H1 (cell line): ENCODE measurements at regions not wholly inside any gene's neighbourhood (a gene's known extent, or its start where the extent isn't known, plus 50 kb on each side); places are given as distances from the start of the nearest gene placed in this dataset.

Experiments
- CTCF ChIA-PET: fragments of 300-600 bp; sonication (Branson Sonifier 250); formaldehyde crosslinking; loops from one replicate; lab custom pipeline; 2021; ENCODE audit not compliant: partially characterized antibody; lab: Charles Lee
- POLR2A ChIA-PET: fragments of 300-600 bp; sonication (Branson Sonifier 250); formaldehyde crosslinking; loops from one replicate; lab custom pipeline; 2021; ENCODE audit warnings: inconsistent platforms; ENCODE audit not compliant: partially characterized antibody; lab: Charles Lee
- DNase-seq, 2 experiments: peaks; one replicate each; pipeline versions ENCODE4 v3.0.0 to v3.0.0-alpha.2; 2010 to 2022; ENCODE audit warnings: low spot score in 2 of 2, low read depth in 1 of 2, mixed read lengths in 1 of 2
- FAIRE-seq: peaks from 2 replicates; lab custom pipeline; 2011; peaks lifted over from hg19 to GRCh38; lab: Jason Lieb, UNC
- H2AFZ ChIP-seq: 2 replicates; pipeline ENCODE4 v1.8.1; 2012; ENCODE audit warnings: low read length, inconsistent platforms
- H2AK5ac ChIP-seq: 2 replicates; pipeline ENCODE4 v1.6.1; 2013; ENCODE audit warnings: low read depth, low read length
- H2BK120ac ChIP-seq: replicated peaks from 2 replicates; pipeline ENCODE3; 2013; ENCODE audit warnings: low read depth, low read length, inconsistent platforms
- H2BK12ac ChIP-seq: 2 replicates; pipeline ENCODE4 v1.6.1; 2013; ENCODE audit warnings: low read depth, low read length
- H2BK15ac ChIP-seq: 2 replicates; pipeline ENCODE4 v1.6.1; 2013; ENCODE audit warnings: low read length
- H2BK20ac ChIP-seq: 2 replicates; pipeline ENCODE4 v1.6.1; 2013; ENCODE audit warnings: low read length
- H2BK5ac ChIP-seq: 2 replicates; pipeline ENCODE4 v1.6.1; 2013; ENCODE audit warnings: low read depth, low read length
- H3K14ac ChIP-seq: 2 replicates; pipeline ENCODE4 v1.6.1; 2013; ENCODE audit warnings: inconsistent platforms; ENCODE audit not compliant: insufficient read length
- H3K18ac ChIP-seq: 2 replicates; pipeline ENCODE4 v1.6.1; 2013; ENCODE audit warnings: low read length; ENCODE audit errors: extremely low read depth
- H3K23ac ChIP-seq: 2 replicates; pipeline ENCODE4 v1.6.1; 2013; ENCODE audit warnings: inconsistent platforms; ENCODE audit not compliant: insufficient read length
- H3K23me2 ChIP-seq: 2 replicates; pipeline ENCODE4 v1.6.1; 2013; ENCODE audit warnings: low read depth, low read length
- H3K27ac ChIP-seq: 2 replicates; pipeline ENCODE4 v1.6.1; 2011; ENCODE audit warnings: low read depth, low read length, inconsistent platforms
- H3K27me3 ChIP-seq, 4 experiments: replicated peaks in 1 of 4; 1 replicate in 1 of 4; 2 replicates in 3 of 4; pipeline versions ENCODE4 v1.6.1 to v1.8.1; 2011 to 2013; ENCODE audit warnings: low read length in 3 of 4, mild to moderate bottlenecking in 3 of 4, inconsistent platforms in 2 of 4, mixed read lengths in 2 of 4, moderate library complexity in 1 of 4; ENCODE audit not compliant: control insufficient read depth in 3 of 4, insufficient read depth in 3 of 4; ENCODE audit errors: extremely low read depth in 1 of 4
- H3K36me3 ChIP-seq, 4 experiments: 2 replicates each; pipeline versions ENCODE4 v1.6.1 to v1.8.1; 2011 to 2013; ENCODE audit warnings: mild to moderate bottlenecking in 4 of 4, low read length in 3 of 4, moderate library complexity in 2 of 4, control low read depth in 1 of 4, inconsistent platforms in 1 of 4; ENCODE audit not compliant: insufficient read depth in 4 of 4, control insufficient read depth in 2 of 4
- H3K4ac ChIP-seq: replicated peaks from 2 replicates; pipeline ENCODE3; 2013; ENCODE audit warnings: low read length, low read depth, mixed read lengths, inconsistent platforms; ENCODE audit not compliant: insufficient read length
- H3K4me1 ChIP-seq, 4 experiments: replicated peaks in 1 of 4; 1 replicate in 1 of 4; 2 replicates in 3 of 4; pipeline versions ENCODE4 v1.6.1 to v1.8.1; 2011 to 2013; ENCODE audit warnings: low read length in 3 of 4, inconsistent platforms in 2 of 4, mixed read lengths in 1 of 4; ENCODE audit not compliant: insufficient read depth in 4 of 4, control insufficient read depth in 3 of 4
- H3K4me2 ChIP-seq, 2 experiments: 2 replicates each; pipeline versions ENCODE4 v1.6.1 to v1.8.1; 2011 to 2013; ENCODE audit warnings: low read depth in 2 of 2, low read length in 2 of 2, control low read depth in 1 of 2, inconsistent platforms in 1 of 2, mild to moderate bottlenecking in 1 of 2; ENCODE audit not compliant: insufficient read depth in 1 of 2
- H3K4me3 ChIP-seq, 4 experiments: fragments of 200-600, 300-600 bp in 1 of 4; sonication (generic), shearing (Covaris generic), sonication (Bioruptor Twin) in 1 of 4; 2 replicates each; pipeline versions ENCODE4 v1.5.1 to v1.8.1; 2011 to 2016; ENCODE audit warnings: low read length in 4 of 4, low read depth in 3 of 4, control low read depth in 2 of 4, inconsistent platforms in 2 of 4, mild to moderate bottlenecking in 2 of 4, mixed read lengths in 1 of 4, moderate library complexity in 1 of 4; ENCODE audit not compliant: insufficient read depth in 2 of 4; ENCODE audit errors: extremely low read depth in 1 of 4
- H3K56ac ChIP-seq: replicated peaks from 2 replicates; pipeline ENCODE3; 2013; ENCODE audit warnings: low read depth, mild to moderate bottlenecking, mixed read lengths, low read length, inconsistent platforms; ENCODE audit not compliant: insufficient read length
- H3K79me1 ChIP-seq: 2 replicates; pipeline ENCODE4 v1.6.1; 2013; ENCODE audit warnings: low read depth, low read length, control low read depth
- H3K79me2 ChIP-seq, 2 experiments: 2 replicates each; pipeline versions ENCODE4 v1.6.1 to v1.8.1; 2012 to 2013; ENCODE audit warnings: low read length in 2 of 2, mild to moderate bottlenecking in 2 of 2, inconsistent platforms in 1 of 2; ENCODE audit not compliant: insufficient read depth in 2 of 2, control insufficient read depth in 1 of 2
- H3K9ac ChIP-seq, 4 experiments: replicated peaks in 1 of 4; 1 replicate in 1 of 4; 2 replicates in 3 of 4; pipeline versions ENCODE4 v1.6.1 to v1.8.1; 2011 to 2013; ENCODE audit warnings: low read depth in 3 of 4, low read length in 3 of 4, control low read depth in 2 of 4, mild to moderate bottlenecking in 2 of 4, moderate library complexity in 2 of 4, inconsistent platforms in 1 of 4; ENCODE audit errors: extremely low read depth in 1 of 4
- H3K9me3 ChIP-seq, 2 experiments: 2 replicates each; pipeline versions ENCODE4 v1.6.1 to v1.8.1; 2012 to 2013; ENCODE audit warnings: mild to moderate bottlenecking in 2 of 2, moderate library complexity in 2 of 2, control low read depth in 1 of 2, inconsistent platforms in 1 of 2, low read depth in 1 of 2, low read length in 1 of 2, mixed read lengths in 1 of 2; ENCODE audit not compliant: insufficient read depth in 2 of 2
- H4K20me1 ChIP-seq, 2 experiments: replicated peaks in 1 of 2; 2 replicates each; pipeline versions ENCODE3 to v1.8.1; 2011 to 2013; ENCODE audit warnings: inconsistent platforms in 2 of 2, low read length in 2 of 2, mild to moderate bottlenecking in 1 of 2; ENCODE audit not compliant: insufficient read depth in 2 of 2, control insufficient read depth in 1 of 2
- H4K5ac ChIP-seq: 2 replicates; pipeline ENCODE4 v1.6.1; 2013; ENCODE audit warnings: low read length, low read depth, mixed read lengths, inconsistent platforms; ENCODE audit not compliant: insufficient read length
- H4K8ac ChIP-seq: 2 replicates; pipeline ENCODE4 v1.8.0; 2013; ENCODE audit warnings: mild to moderate bottlenecking, moderate library complexity, low read length, inconsistent platforms; ENCODE audit not compliant: insufficient read depth; ENCODE audit errors: extremely low read depth
- H4K91ac ChIP-seq: replicated peaks from 2 replicates; pipeline ENCODE3; 2013; ENCODE audit warnings: low read length, mixed read lengths, inconsistent platforms; ENCODE audit not compliant: insufficient read length
- CTCF ChIP-seq, 3 experiments: IDR thresholded peaks; 1 replicate in 2 of 3; 2 replicates in 1 of 3; pipeline versions ENCODE4 v1.5.1 to v1.6.1; 2011; ENCODE audit warnings: low read length in 3 of 3, mild to moderate bottlenecking in 3 of 3, inconsistent platforms in 2 of 3, low read depth in 1 of 3, moderate library complexity in 1 of 3; ENCODE audit not compliant: insufficient read depth in 1 of 3; ENCODE audit errors: control extremely low read depth in 1 of 3
- SAP30 ChIP-seq: fragments of 300-600 bp; sonication (generic); IDR thresholded peaks from 2 replicates; pipeline ENCODE4 v1.7.1; 2012; ENCODE audit warnings: low read length, moderate library complexity, mild to moderate bottlenecking, inconsistent platforms; ENCODE audit not compliant: insufficient read depth, insufficient replicate concordance
- SIRT6 ChIP-seq: IDR thresholded peaks from one replicate; pipeline ENCODE4 v1.7.1; 2012; ENCODE audit warnings: low read length, inconsistent platforms
- SUZ12 ChIP-seq: fragments of 200-600 bp; sonication (generic); IDR thresholded peaks from 2 replicates; pipeline ENCODE4 v1.6.1; 2012; ENCODE audit warnings: mild to moderate bottlenecking, inconsistent platforms, low read length, moderate library complexity, mixed read lengths
- TBP ChIP-seq: IDR thresholded peaks from 2 replicates; pipeline ENCODE4 v1.6.1; 2011; ENCODE audit warnings: low read depth, low read length, improper control_type of control experiment
- WGBS, 2 experiments: shearing (Covaris generic) in 1 of 2; methylation state at CpG; one replicate each; pipeline versions ENCODE4 v1.1.6 to v1.1.7; 2013 to 2015; ENCODE audit warnings: low lambda C conversion rate in 2 of 2, mixed read lengths in 2 of 2, inconsistent platforms in 1 of 2, low coverage in 1 of 2, missing lambda C conversion rate in 1 of 2; ENCODE audit not compliant: insufficient replicate concordance in 2 of 2, insufficient coverage in 1 of 2, insufficient read length in 1 of 2; ENCODE audit errors: extremely low coverage in 1 of 2, missing lambda C conversion rate in 1 of 2; 5-methylcytosine and 5-hydroxymethylcytosine counted together

GRCh38 chr1:58338081-58338480 is 208.4 kb downstream of the OMA1 start:
- Histone ChIP-seq H3K14ac (no peak overlapping the region), H3K18ac (no peak overlapping the region), H3K23me2 (no peaks in the 10 kb centered on the region; the same call in 1 of the 2 replicates), H2BK15ac (no peak overlapping the region), H3K4ac (no peak overlapping the region), H2AFZ (no peak overlapping the region), H2BK120ac (no peak overlapping the region), H2BK5ac (no peak overlapping the region), H3K27ac (no peak overlapping the region), H3K27me3 (no peaks in the 10 kb centered on the region), H4K5ac (no peak overlapping the region), H3K4me2 (no peak overlapping the region), H2BK12ac (no peak overlapping the region), H3K9me3 (no peaks in the 10 kb centered on the region), H3K36me3 (no peaks in the 10 kb centered on the region), H4K20me1 (no peaks in the 10 kb centered on the region), H4K91ac (no peak overlapping the region), H3K4me1 (no peaks in the 10 kb centered on the region), H3K4me3 (no peak overlapping the region), H3K56ac (no peak overlapping the region), H2BK20ac (no peak overlapping the region), H3K23ac (no peak overlapping the region), H4K8ac (no peak overlapping the region), H3K79me2 (no peaks in the 10 kb centered on the region), H3K79me1 (no peaks in the 10 kb centered on the region), H3K9ac (no peak overlapping the region), H2AK5ac (no peak overlapping the region)
- CTCF ChIA-PET: interaction anchor here (1.2 kb wide), 1 partner anchor 26 kb away, joined by 4 read pairs; no protein-coding TSS in a partner anchor
- WGBS, 2 experiments: 60% methylated on average over 1 of the region's 1 CpG; no CpG with 5 or more reads in 1 of the 2 experiments
- FAIRE-seq (no peak), DNase-seq (no peak)
- no peak for TF ChIP-seq SIRT6
- no peak for TF ChIP-seq TBP
- TF ChIP-seq SAP30: no peak
- no peak for TF ChIP-seq CTCF (IDR thresholded peaks at IDR 0.05; ENCODE audit: control extremely low read depth in 1 of 3, insufficient read depth in 1 of 3, low read depth in 1 of 3, low read length in 3 of 3)
- no peak for TF ChIP-seq SUZ12
- POLR2A ChIA-PET: interaction anchor here (0.8 kb wide), 1 partner anchor 30 kb away, joined by 5 read pairs; no protein-coding TSS in a partner anchor
